Hepatocyte (in vitro differentiated cells): ENCODE measurements at regions not wholly inside any gene's neighbourhood (a gene's known extent, or its start where the extent isn't known, plus 50 kb on each side); places are given as distances from the start of the nearest gene placed in this dataset.

ENCODE experiments used
- DNase-seq: peaks from one replicate; pipeline ENCODE4 v3.0.0-alpha.2; 2016; ENCODE audit warnings: low spot score
- H2AFZ ChIP-seq: fragments of 200-600 bp; sonication (generic); 2 replicates; pipeline ENCODE4 v1.6.0; 2016; ENCODE audit warnings: antibody characterized with exemption, mild to moderate bottlenecking
- H3K27ac ChIP-seq: fragments of 200-600 bp; sonication (generic); 2 replicates; pipeline ENCODE4 v1.5.1; 2016; ENCODE audit warnings: mild to moderate bottlenecking
- H3K27me3 ChIP-seq: fragments of 200-600 bp; sonication (generic); 2 replicates; pipeline ENCODE4 v1.6.1; 2016
- H3K36me3 ChIP-seq: fragments of 200-600 bp; sonication (generic); replicated peaks from 2 replicates; pipeline ENCODE4 v1.5.1; 2016; ENCODE audit warnings: low read depth; ENCODE audit not compliant: insufficient read depth
- H3K4me1 ChIP-seq: fragments of 200-600 bp; sonication (generic); 2 replicates; pipeline ENCODE4 v1.5.1; 2016; ENCODE audit warnings: mild to moderate bottlenecking, moderate library complexity; ENCODE audit not compliant: insufficient read depth
- H3K4me2 ChIP-seq: fragments of 200-600 bp; sonication (generic); 2 replicates; pipeline ENCODE4 v1.6.0; 2016
- H3K4me3 ChIP-seq: fragments of 200-600 bp; sonication (generic); 2 replicates; pipeline ENCODE4 v1.5.1; 2016; ENCODE audit warnings: mild to moderate bottlenecking
- H3K79me2 ChIP-seq: fragments of 200-600 bp; sonication (generic); 2 replicates; pipeline ENCODE4 v1.6.0; 2017; ENCODE audit warnings: mild to moderate bottlenecking
- H3K9me2 ChIP-seq: fragments of 200-600 bp; sonication (generic); replicated peaks from 2 replicates; pipeline ENCODE4 v1.6.0; 2017; ENCODE audit warnings: mild to moderate bottlenecking; ENCODE audit not compliant: insufficient read depth
- H3K9me3 ChIP-seq: fragments of 200-600 bp; sonication (generic); 2 replicates; pipeline ENCODE4 v1.5.1; 2016; ENCODE audit warnings: low read depth, mild to moderate bottlenecking
- H4K20me1 ChIP-seq: fragments of 200-600 bp; sonication (generic); 2 replicates; pipeline ENCODE4 v1.6.0; 2016; ENCODE audit warnings: mild to moderate bottlenecking; ENCODE audit not compliant: insufficient read depth, poor library complexity, severe bottlenecking
- EZH2 ChIP-seq: fragments of 200-600 bp; sonication (generic); IDR thresholded peaks from 2 replicates; pipeline ENCODE4 v1.6.1; 2016; ENCODE audit warnings: antibody characterized with exemption, mild to moderate bottlenecking, borderline replicate concordance
- EZH2phosphoT487 ChIP-seq: fragments of 200-600 bp; sonication (generic); IDR thresholded peaks from one replicate; pipeline ENCODE4 v1.6.1; 2018; ENCODE audit warnings: antibody characterized with exemption, mild to moderate bottlenecking, low read depth, moderate library complexity; ENCODE audit not compliant: unreplicated experiment, severe bottlenecking
- WGBS: methylation state at CpG from one replicate; pipeline ENCODE4 v1.1.6; 2016; ENCODE audit warnings: low lambda C conversion rate; ENCODE audit errors: missing lambda C conversion rate; 5-methylcytosine and 5-hydroxymethylcytosine counted together
- TF ChIP-seq, protein P1 (sequence below): fragments of 200-600 bp; sonication (generic); IDR thresholded peaks from 2 replicates; pipeline ENCODE4 v1.5.1; 2016; ENCODE audit warnings: antibody characterized with exemption, mild to moderate bottlenecking; ENCODE audit not compliant: poor library complexity

DNA sequence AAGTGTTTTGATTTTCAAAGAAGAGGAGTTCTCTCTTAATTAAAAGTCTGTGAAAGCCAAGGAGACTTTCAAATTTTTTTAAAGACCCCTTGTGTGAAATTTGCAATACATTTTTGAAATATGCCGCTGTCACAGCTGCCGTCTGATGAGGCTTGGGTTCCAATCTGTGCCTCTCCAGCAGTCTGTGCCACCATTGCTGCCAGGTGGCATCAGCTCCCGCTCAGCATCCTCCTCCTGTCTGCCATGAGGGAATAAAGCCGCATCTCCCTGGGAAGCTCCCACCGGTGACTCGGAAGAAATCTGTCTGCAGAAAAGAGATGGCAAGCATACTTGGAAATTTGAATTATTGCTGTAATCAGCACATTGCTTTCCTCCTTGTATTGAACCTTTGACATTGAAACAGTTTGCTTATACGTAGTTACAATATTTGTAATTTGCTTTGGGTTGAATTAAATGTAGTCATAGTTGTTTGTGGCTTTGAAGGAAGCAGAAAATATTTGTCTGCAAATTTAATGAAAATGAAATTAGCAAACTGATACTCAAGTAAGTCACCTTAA lies 145.7 kb upstream of the SNX2 start:
- Histone ChIP-seq H2AFZ (no peak overlapping the region), H3K36me3 (no peaks in the 10 kb centered on the region), H3K4me3 (no peak overlapping the region), H3K27ac (no peak overlapping the region), H3K4me2 (no peak overlapping the region), H3K9me2 (no peaks in the 10 kb centered on the region), H3K9me3 (no peaks in the 10 kb centered on the region), H3K79me2 (no peaks in the 10 kb centered on the region), H4K20me1 (no peaks in the 10 kb centered on the region), H3K27me3 (no peaks in the 10 kb centered on the region), H3K4me1 (no peaks in the 10 kb centered on the region)
- WGBS: 93% methylated on average over 7 of the region's 7 CpGs
- DNase-seq: no peak
- TF ChIP-seq EZH2 (no peak), EZH2phosphoT487 (no peak)
- TF ChIP-seq, protein P1, sequence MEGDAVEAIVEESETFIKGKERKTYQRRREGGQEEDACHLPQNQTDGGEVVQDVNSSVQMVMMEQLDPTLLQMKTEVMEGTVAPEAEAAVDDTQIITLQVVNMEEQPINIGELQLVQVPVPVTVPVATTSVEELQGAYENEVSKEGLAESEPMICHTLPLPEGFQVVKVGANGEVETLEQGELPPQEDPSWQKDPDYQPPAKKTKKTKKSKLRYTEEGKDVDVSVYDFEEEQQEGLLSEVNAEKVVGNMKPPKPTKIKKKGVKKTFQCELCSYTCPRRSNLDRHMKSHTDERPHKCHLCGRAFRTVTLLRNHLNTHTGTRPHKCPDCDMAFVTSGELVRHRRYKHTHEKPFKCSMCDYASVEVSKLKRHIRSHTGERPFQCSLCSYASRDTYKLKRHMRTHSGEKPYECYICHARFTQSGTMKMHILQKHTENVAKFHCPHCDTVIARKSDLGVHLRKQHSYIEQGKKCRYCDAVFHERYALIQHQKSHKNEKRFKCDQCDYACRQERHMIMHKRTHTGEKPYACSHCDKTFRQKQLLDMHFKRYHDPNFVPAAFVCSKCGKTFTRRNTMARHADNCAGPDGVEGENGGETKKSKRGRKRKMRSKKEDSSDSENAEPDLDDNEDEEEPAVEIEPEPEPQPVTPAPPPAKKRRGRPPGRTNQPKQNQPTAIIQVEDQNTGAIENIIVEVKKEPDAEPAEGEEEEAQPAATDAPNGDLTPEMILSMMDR: no peak

DNA sequence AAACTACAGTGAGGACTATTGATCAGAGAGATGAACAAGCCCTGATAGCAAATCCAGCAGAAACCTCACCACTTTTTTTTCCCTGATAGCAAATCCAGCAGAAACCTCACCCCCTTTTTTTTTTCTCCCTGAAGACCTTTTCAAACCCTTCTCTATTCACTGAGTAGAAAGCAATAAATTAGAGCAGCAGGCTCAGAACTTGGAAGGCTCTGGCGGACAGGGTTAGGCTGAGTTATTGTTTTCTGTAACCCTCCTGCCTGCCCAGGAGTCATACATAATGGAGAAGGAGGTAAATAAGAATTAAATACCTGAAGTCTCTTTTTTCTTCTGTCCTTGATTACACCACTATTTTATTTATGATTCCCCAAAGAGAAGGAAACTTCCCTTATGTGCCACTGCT lies 136.3 kb upstream of the SNX2 start:
- H4K20me1 ChIP-seq: no peaks in the 10 kb centered on the region
- DNase-seq: no peak
- H2AFZ ChIP-seq: no peak overlapping the region
- no peak overlapping the region for H3K4me2 ChIP-seq
- no peaks in the 10 kb centered on the region for H3K27me3 ChIP-seq
- no peaks in the 10 kb centered on the region for H3K9me3 ChIP-seq
- H3K4me1 ChIP-seq: no peaks in the 10 kb centered on the region
- WGBS: 88% methylated on average over 1 of the region's 1 CpG
- TF ChIP-seq EZH2phosphoT487 (no peak), EZH2 (no peak)
- TF ChIP-seq, protein P1: no peak
- H3K9me2 ChIP-seq: no peaks in the 10 kb centered on the region
- no peak overlapping the region for H3K4me3 ChIP-seq
- H3K79me2 ChIP-seq: no peaks in the 10 kb centered on the region
- H3K27ac ChIP-seq: no peak overlapping the region
- H3K36me3 ChIP-seq: no peaks in the 10 kb centered on the region

DNA sequence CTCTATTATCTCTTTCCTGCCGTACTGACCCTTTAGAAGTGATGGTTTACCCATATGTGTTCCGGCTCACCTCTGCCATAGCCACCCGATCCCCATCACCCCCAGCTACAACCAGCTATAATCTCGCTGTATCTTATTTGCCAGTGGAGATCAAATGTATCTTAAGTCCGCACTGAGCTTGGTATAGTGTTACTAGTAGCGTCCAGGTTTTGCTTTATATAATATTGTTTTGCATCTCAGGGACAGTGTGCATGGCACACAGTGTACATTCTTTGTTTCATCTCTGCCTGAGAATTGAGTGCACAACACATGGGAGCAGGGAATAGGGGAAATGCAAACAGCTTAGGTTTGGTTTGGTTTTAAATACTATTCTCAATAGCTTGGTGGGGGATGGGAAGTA lies 135.8 kb upstream of the SNX2 start:
- H3K27ac ChIP-seq: no peak overlapping the region
- H4K20me1 ChIP-seq: no peaks in the 10 kb centered on the region
- DNase-seq: no peak
- H3K4me1 ChIP-seq: no peaks in the 10 kb centered on the region
- H3K4me3 ChIP-seq: no peak overlapping the region
- 74% methylated on average over 6 of the region's 6 CpGs for WGBS
- no peaks in the 10 kb centered on the region for H3K9me3 ChIP-seq
- no peaks in the 10 kb centered on the region for H3K9me2 ChIP-seq
- no peaks in the 10 kb centered on the region for H3K79me2 ChIP-seq
- H3K27me3 ChIP-seq: no peaks in the 10 kb centered on the region
- no peaks in the 10 kb centered on the region for H3K36me3 ChIP-seq
- H2AFZ ChIP-seq: no peak overlapping the region
- TF ChIP-seq, protein P1: no peak
- no peak for TF ChIP-seq EZH2phosphoT487
- no peak for TF ChIP-seq EZH2
- no peak overlapping the region for H3K4me2 ChIP-seq

DNA sequence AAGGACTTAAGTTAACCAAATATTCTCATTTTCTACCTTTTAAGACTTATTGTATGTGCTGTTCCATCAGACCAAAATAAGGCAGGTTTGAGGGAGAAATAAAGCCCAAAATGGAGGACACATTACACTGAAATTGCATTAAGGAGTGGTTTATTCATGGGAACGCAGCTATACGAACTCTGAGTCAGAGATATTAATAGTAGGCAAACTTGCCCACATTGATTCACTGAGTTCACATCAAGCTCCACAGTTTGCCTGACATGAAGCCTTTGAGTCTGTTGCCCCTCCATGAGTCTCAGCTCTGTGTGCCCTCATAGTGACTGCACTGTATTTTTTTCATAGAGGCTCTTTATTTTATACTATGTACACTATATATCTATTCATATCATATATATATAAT lies 135.0 kb upstream of the SNX2 start:
- H3K4me2 ChIP-seq: no peak overlapping the region
- H3K27ac ChIP-seq: no peak overlapping the region
- H3K9me3 ChIP-seq: no peaks in the 10 kb centered on the region
- no peaks in the 10 kb centered on the region for H4K20me1 ChIP-seq
- H3K27me3 ChIP-seq: no peaks in the 10 kb centered on the region
- H3K4me1 ChIP-seq: no peaks in the 10 kb centered on the region
- H2AFZ ChIP-seq: no peak overlapping the region
- TF ChIP-seq EZH2 (no peak), EZH2phosphoT487 (no peak)
- TF ChIP-seq, protein P1: no peak
- no peaks in the 10 kb centered on the region for H3K9me2 ChIP-seq
- no peak overlapping the region for H3K4me3 ChIP-seq
- 89% methylated on average over 2 of the region's 2 CpGs for WGBS
- no peaks in the 10 kb centered on the region for H3K79me2 ChIP-seq
- no peaks in the 10 kb centered on the region for H3K36me3 ChIP-seq
- no peak for DNase-seq
